ENCODE measurements at regions not wholly inside any gene's neighbourhood (a gene's known extent, or its start where the extent isn't known, plus 50 kb on each side); places are given as distances from the start of the nearest gene placed in this dataset.

GRCh38 chr2:9768388-9768787 lies 74.9 kb upstream of the TAF1B start:
- TF ChIP-seq CTCF (IDR thresholded peaks at IDR 0.05) (peak; percentile 13 to 73 (median 51)), POLR2A (IDR thresholded peaks at IDR 0.05) (no peak), POLR2AphosphoS5 (IDR thresholded peaks at IDR 0.05) (no peak)
